ENCODE measurements at regions not wholly inside any gene's neighbourhood (a gene's known extent, or its start where the extent isn't known, plus 50 kb on each side); places are given as distances from the start of the nearest gene placed in this dataset.

- TF ChIP-seq CTCF (conservative IDR thresholded peaks at IDR 0.05; ENCODE audit: low read length) (no peak), EZH2phosphoT487 (IDR thresholded peaks at IDR 0.05; ENCODE audit: borderline replicate concordance, low read depth, low read length) (no peak)
Observed at GRCh38 chr5:153903321-153903720, 135.4 kb downstream of the FAM114A2 start.
